Activated T-helper 2 cell treated with anti-CD3 and anti-CD28 coated beads, Interferon-gamma antibody, Interleukin-2, Interleukin-4, amounts not matched to agents 10 μg/mL and 5 μg/mL and 100 μg/mL, durations not matched to agents 14 hours and 24 hours and 36 hours (primary cell): ENCODE measurements at regions not wholly inside any gene's neighbourhood (a gene's known extent, or its start where the extent isn't known, plus 50 kb on each side); places are given as distances from the start of the nearest gene placed in this dataset.

Experiments used
- DNase-seq: peaks from one replicate; pipeline ENCODE4 v3.0.0; 2021; ENCODE audit warnings: low spot score
- H3K27ac Mint-ChIP-seq: one replicate; pipeline ENCODE4 v1.8.0; 2021; ENCODE audit warnings: mixed read lengths
- H3K27me3 Mint-ChIP-seq: one replicate; pipeline ENCODE4 v1.8.0; 2021; ENCODE audit warnings: low read depth, mixed read lengths
- H3K36me3 Mint-ChIP-seq: one replicate; pipeline ENCODE4 v1.8.0; 2021; ENCODE audit warnings: low read depth, mixed read lengths
- H3K4me1 Mint-ChIP-seq: one replicate; pipeline ENCODE4 v1.8.0; 2021; ENCODE audit warnings: low read depth, mixed read lengths
- H3K4me3 Mint-ChIP-seq: one replicate; pipeline ENCODE4 v1.8.0; 2021; ENCODE audit warnings: low read depth, mild to moderate bottlenecking, moderate library complexity, mixed read lengths
- H3K9me3 Mint-ChIP-seq: one replicate; pipeline ENCODE4 v1.8.0; 2021; ENCODE audit warnings: mixed read lengths
- intact Hi-C: fragments of 100-400 bp; cut with micrococcal nuclease; formaldehyde crosslinking; loops from one replicate; pipeline ENCODE4 v1.15.1; 2023

DNA sequence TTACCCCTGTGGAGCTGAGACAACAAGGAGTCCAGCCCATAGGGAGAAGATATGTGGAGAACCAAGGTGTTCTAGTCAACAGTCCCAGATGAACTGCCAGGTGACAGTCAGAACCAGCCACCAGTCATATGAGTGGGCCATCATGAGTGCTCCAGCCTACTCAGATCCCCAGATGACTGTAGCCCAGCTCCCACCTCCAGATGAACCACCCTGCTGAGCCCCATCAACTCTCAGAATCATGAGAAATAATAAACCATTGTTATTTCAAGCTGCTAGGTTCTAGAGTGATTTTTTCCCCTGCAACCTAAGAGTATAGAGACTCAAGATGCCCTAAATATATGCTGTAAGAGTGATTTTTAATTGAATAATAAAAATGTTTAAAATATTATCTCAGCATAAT is 444.2 kb downstream of the GPATCH2 start:
- Mint-ChIP-seq H3K27me3 (no peaks in the 10 kb centered on the region), H3K4me3 (no peak overlapping the region), H3K27ac (no peak overlapping the region), H3K36me3 (no peaks in the 10 kb centered on the region), H3K4me1 (no peaks in the 10 kb centered on the region), H3K9me3 (peaks cover 27% of the 10 kb centered on the region)
- intact Hi-C loops, result no loop called here
- no peak for DNase-seq

- Mint-ChIP-seq H3K9me3 (peaks cover 15% of the 10 kb centered on the region), H3K27ac (no peak overlapping the region), H3K27me3 (no peaks in the 10 kb centered on the region), H3K36me3 (no peaks in the 10 kb centered on the region), H3K4me3 (no peak overlapping the region), H3K4me1 (no peaks in the 10 kb centered on the region)
- intact Hi-C loops, result no loop called here
- DNase-seq, result no peak
Observed at GRCh38 chr1:217184854-217185253, 446.0 kb downstream of the GPATCH2 start.

GRCh38 chr1:217182992-217183391 is 447.9 kb downstream of the GPATCH2 start:
- Mint-ChIP-seq H3K4me3 (no peak overlapping the region), H3K36me3 (no peaks in the 10 kb centered on the region), H3K9me3 (peaks cover 12% of the 10 kb centered on the region), H3K27me3 (no peaks in the 10 kb centered on the region), H3K4me1 (no peaks in the 10 kb centered on the region), H3K27ac (no peak overlapping the region)
- intact Hi-C loops, result no loop called here
- no peak for DNase-seq

- Mint-ChIP-seq H3K4me1 (no peaks in the 10 kb centered on the region), H3K27me3 (no peaks in the 10 kb centered on the region), H3K4me3 (no peak overlapping the region), H3K36me3 (no peaks in the 10 kb centered on the region), H3K9me3 (peaks cover 2% of the 10 kb centered on the region), H3K27ac (no peak overlapping the region)
- DNase-seq, result no peak
- intact Hi-C loops, result no loop called here
Observed at GRCh38 chr1:217181756-217182155, 449.1 kb downstream of the GPATCH2 start.

DNA sequence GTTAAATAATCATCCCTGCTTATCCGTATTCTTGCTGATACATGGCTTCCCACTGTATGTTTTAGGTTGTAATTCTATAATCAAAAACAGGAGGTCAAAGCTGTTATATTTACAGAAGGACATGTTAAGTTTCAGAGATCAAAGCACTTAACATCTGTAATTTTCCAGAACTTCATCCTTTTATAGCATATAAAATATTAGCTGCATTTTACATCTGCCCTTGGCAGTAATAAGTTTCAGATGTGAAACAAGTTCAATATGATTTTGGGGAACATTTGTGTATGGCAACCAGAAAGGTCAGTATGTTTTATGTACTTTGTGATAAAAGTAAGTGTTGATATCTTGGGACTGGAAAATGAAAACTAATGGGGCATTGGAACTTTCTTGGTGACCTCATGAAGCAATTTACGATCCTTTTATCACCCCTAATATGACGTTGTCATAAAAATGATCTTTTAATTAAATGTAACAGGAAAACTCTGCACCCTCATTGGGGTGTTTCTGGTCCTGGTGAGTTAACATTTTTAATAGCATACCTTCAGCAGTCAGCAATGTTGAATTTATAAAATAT is 449.6 kb downstream of the GPATCH2 start:
- Mint-ChIP-seq H3K4me3 (no peak overlapping the region), H3K9me3 (no peaks in the 10 kb centered on the region), H3K36me3 (no peaks in the 10 kb centered on the region), H3K27ac (no peak overlapping the region), H3K4me1 (no peaks in the 10 kb centered on the region), H3K27me3 (no peaks in the 10 kb centered on the region)
- no peak for DNase-seq
- intact Hi-C loops, result no loop called here

GRCh38 chr1:217180443-217180842 is 450.4 kb downstream of the GPATCH2 start:
- Mint-ChIP-seq H3K27ac (no peak overlapping the region), H3K4me1 (no peaks in the 10 kb centered on the region), H3K9me3 (no peaks in the 10 kb centered on the region), H3K36me3 (no peaks in the 10 kb centered on the region), H3K4me3 (no peak overlapping the region), H3K27me3 (no peaks in the 10 kb centered on the region)
- DNase-seq, result no peak
- intact Hi-C loops, result no loop called here

- Mint-ChIP-seq H3K27me3 (no peaks in the 10 kb centered on the region), H3K4me1 (no peaks in the 10 kb centered on the region), H3K4me3 (no peak overlapping the region), H3K36me3 (no peaks in the 10 kb centered on the region), H3K9me3 (no peaks in the 10 kb centered on the region), H3K27ac (no peak overlapping the region)
- intact Hi-C loops, result no loop called here
- no peak for DNase-seq
Observed at GRCh38 chr1:217164403-217164802, 441.2 kb upstream of the ESRRG start.

DNA sequence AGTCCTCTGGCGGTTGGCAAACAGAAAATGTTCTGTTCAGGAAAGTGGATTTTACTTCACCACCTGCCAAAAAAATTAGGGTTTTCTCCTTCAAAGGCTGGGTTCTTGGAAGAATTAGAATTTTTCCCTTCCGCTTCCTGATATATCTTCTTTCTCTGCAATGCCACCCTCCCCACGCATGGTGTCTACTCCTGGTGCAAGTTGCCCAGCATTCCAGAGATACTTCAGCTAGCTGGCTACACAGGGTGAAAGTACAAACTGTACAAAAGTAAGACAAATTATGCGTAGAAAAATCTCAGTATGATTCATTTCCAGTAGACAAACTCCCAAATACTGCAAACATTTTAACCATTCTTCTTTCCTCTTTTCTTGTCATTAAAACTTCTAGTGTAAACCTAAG is 430.1 kb upstream of the ESRRG start:
- Mint-ChIP-seq H3K27ac (no peak overlapping the region), H3K9me3 (no peaks in the 10 kb centered on the region), H3K36me3 (no peaks in the 10 kb centered on the region), H3K4me3 (no peak overlapping the region), H3K27me3 (no peaks in the 10 kb centered on the region), H3K4me1 (no peaks in the 10 kb centered on the region)
- intact Hi-C loops, result no loop called here
- DNase-seq, result no peak

DNA sequence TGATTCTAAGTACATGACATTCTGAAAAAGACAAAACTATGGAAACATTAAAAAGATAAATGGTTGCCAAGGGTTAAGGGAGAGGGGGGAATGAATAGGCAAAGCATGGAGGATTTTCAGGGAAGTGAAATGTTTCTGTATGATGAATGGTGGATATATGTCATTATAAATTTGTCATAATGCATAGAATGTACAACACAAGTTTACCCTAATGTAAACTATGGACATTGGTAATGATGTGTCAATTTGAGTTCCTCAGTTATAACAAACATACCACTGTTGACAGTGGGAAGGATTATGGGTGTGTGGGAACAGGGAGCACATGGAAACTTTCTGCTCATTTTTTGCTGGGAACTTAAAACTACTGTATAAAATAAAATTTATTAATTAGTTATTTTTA is 427.1 kb upstream of the ESRRG start:
- intact Hi-C loops, result no loop called here
- Mint-ChIP-seq H3K4me1 (no peaks in the 10 kb centered on the region), H3K36me3 (no peaks in the 10 kb centered on the region), H3K9me3 (no peaks in the 10 kb centered on the region), H3K4me3 (no peak overlapping the region), H3K27me3 (no peaks in the 10 kb centered on the region), H3K27ac (no peak overlapping the region)
- DNase-seq, result no peak

DNA sequence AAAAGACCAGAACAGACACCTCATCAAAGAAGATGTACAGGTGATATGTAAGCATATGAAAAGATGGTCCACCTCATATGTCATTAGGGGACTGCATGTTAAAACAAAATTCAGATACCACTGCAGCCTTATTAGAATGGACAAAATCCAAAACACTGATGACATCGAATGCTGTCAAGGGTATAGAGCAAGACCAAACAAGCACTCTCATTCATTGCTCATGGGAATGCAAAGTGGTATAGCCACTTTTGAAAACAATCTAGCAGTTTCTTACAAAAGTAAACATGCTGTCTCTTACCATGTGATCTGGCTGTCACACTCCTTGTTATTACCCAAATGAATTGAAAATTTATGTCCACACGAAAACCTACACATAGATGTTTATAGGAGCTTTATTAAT is 426.6 kb upstream of the ESRRG start:
- no peaks in the 10 kb centered on the region for H3K9me3 Mint-ChIP-seq
- H3K27ac Mint-ChIP-seq, result no peak overlapping the region
- H3K4me1 Mint-ChIP-seq, result no peaks in the 10 kb centered on the region
- no peaks in the 10 kb centered on the region for H3K27me3 Mint-ChIP-seq
- DNase-seq, result no peak
- intact Hi-C loops, result no loop called here
- no peak overlapping the region for H3K4me3 Mint-ChIP-seq
- no peaks in the 10 kb centered on the region for H3K36me3 Mint-ChIP-seq

DNA sequence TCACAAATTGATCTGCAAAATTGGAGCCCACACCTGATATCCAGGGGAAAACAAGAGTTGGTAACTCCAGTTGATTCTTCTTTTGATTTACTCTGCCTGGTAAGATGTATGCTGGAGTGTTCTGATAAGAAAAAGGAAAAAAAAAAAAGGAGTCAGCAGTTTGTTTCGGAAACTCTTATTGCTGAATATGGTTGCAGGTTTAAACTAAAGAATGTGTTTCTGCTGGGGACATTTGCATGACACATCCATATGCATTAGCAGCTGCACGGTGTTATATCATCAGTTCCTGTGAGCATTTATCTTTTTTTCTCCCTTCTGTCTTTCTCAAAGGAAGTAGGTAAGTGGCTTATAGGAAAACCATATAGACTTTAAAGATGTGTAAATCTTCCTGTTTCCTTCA is 418.5 kb upstream of the ESRRG start:
- peaks cover 39% of the 10 kb centered on the region for H3K27me3 Mint-ChIP-seq
- H3K4me3 Mint-ChIP-seq, result no peak overlapping the region
- DNase-seq, result no peak
- H3K27ac Mint-ChIP-seq, result no peak overlapping the region
- H3K4me1 Mint-ChIP-seq, result no peaks in the 10 kb centered on the region
- intact Hi-C loops, result no loop called here
- H3K36me3 Mint-ChIP-seq, result no peaks in the 10 kb centered on the region
- H3K9me3 Mint-ChIP-seq, result no peaks in the 10 kb centered on the region

DNA sequence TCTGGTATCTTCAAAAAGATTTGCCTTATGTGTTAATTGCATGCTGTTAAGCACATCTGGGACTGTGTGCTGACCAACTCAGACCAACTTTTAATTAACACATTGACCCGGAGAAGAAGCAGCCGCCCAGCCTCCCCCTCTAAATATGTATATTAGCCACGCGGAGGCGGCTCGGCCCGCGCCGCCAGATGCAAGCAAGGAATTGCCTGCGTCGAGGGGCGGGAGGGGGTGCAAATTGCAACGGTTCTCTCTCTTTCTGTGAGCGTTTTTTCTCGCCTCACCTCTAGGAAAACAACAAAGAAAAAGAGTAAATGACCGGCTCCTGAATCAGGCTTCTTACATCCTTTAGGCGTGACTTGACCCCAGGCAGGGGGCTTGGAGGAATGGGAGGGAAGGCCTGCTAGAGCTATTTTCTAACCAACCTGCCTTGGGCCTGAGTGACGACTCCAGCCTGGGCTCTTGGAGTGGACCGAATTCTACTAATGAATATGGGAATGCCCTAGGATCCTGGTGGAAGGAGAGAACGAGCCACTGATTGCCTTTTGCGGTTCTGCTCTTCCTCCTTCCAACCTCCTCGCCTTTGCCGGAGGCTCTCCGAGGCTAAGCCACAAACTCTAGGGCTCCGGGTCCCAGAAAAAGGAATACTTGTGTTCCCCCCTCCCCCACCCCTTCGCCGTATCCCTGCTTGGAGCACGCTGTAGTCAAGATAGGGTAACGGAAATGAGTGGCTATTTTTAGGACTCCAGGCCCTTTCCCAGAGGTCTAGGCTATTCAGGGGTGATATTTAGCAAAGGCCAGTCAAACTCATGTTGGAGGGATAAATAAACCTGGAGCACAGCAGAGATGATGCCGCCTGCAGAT is 417.0 kb upstream of the ESRRG start:
- no peak overlapping the region for H3K4me3 Mint-ChIP-seq
- no peak for DNase-seq
- no peaks in the 10 kb centered on the region for H3K9me3 Mint-ChIP-seq
- H3K36me3 Mint-ChIP-seq, result no peaks in the 10 kb centered on the region
- intact Hi-C loops, result no loop called here
- H3K27ac Mint-ChIP-seq, result no peak overlapping the region
- peaks cover 52% of the 10 kb centered on the region for H3K27me3 Mint-ChIP-seq
- no peaks in the 10 kb centered on the region for H3K4me1 Mint-ChIP-seq

DNA sequence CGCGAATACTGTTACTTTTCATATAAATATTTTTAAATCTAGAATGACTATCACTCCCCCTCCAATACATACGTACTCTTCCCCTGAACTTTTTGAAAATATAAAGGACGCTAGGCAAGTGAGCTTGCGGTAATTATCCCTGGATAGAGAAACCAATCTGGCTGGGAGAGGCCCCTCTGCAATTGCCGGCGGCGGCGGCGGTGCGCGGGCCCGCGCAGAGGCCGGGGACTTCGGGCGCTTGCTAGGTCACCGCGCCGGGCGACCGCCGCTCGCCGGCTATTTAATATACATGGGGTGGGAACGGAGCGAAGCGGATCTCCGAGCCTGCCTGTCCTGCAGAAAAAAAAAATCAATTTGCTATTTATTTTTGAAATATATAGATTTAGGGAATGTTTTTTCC is 416.3 kb upstream of the ESRRG start:
- Mint-ChIP-seq H3K27ac (no peak overlapping the region), H3K4me1 (peaks cover 2% of the 10 kb centered on the region), H3K36me3 (no peaks in the 10 kb centered on the region), H3K9me3 (no peaks in the 10 kb centered on the region), H3K4me3 (no peak overlapping the region), H3K27me3 (peaks cover 60% of the 10 kb centered on the region)
- intact Hi-C loops, result loop anchor here (5.0 kb wide), 1 partner anchor 1028 kb away; no protein-coding TSS in a partner anchor
- DNase-seq, result no peak
